Spleen (tissue), 7 donors: ENCODE measurements at regions not wholly inside any gene's neighbourhood (a gene's known extent, or its start where the extent isn't known, plus 50 kb on each side); places are given as distances from the start of the nearest gene placed in this dataset.

Experiments
- CTCF ChIP-seq, 11 experiments: fragments of 200-600 bp in 7 of 11; fragments of 450-650 bp in 4 of 11; sonication (generic) in 4 of 11; IDR thresholded peaks in 8 of 11; conservative IDR thresholded peaks in 3 of 11; 1 replicate in 7 of 11; 2 replicates in 4 of 11; pipeline versions ENCODE4 v1.4.0 to v1.8.0; 2016 to 2021; ENCODE audit warnings: antibody characterized with exemption in 11 of 11, inconsistent platforms in 4 of 11, mild to moderate bottlenecking in 1 of 11
- POLR2AphosphoS5 ChIP-seq, 3 donors: sonication (generic); formaldehyde crosslinking; IDR thresholded peaks; one replicate each; pipeline ENCODE4 v1.5.1; 2017; ENCODE audit warnings: antibody characterized with exemption in 3 of 3
- donor health status: DM: no; HTN: no; CAD: no; lungs with moderate emphysema.
- donor health status: DM: no; HTN: no; CAD: no.
- donor health status: DM: no; HTN: no; CAD: no.

- TF ChIP-seq CTCF (IDR thresholded peaks at IDR 0.05 in 8 of 11, conservative IDR thresholded peaks at IDR 0.05 in 3 of 11) (no peak), POLR2AphosphoS5 (IDR thresholded peaks at IDR 0.05) (no peak)
Measured at GRCh38 chr18:25725501-25725900, 364.9 kb downstream of the SS18 start.
